ENCODE measurements at regions not wholly inside any gene's neighbourhood (a gene's known extent, or its start where the extent isn't known, plus 50 kb on each side); places are given as distances from the start of the nearest gene placed in this dataset.

- TF ChIP-seq ZNF609 (CRISPR knock-in tag; IDR thresholded peaks at IDR 0.05; ENCODE audit: borderline replicate concordance), result no peak
- TF ChIP-seq ZBTB34 (CRISPR knock-in tag; IDR thresholded peaks at IDR 0.05), result no peak
- TF ChIP-seq ZNF574 (CRISPR knock-in tag; IDR thresholded peaks at IDR 0.05), result no peak
- TF ChIP-seq, protein P1, sequence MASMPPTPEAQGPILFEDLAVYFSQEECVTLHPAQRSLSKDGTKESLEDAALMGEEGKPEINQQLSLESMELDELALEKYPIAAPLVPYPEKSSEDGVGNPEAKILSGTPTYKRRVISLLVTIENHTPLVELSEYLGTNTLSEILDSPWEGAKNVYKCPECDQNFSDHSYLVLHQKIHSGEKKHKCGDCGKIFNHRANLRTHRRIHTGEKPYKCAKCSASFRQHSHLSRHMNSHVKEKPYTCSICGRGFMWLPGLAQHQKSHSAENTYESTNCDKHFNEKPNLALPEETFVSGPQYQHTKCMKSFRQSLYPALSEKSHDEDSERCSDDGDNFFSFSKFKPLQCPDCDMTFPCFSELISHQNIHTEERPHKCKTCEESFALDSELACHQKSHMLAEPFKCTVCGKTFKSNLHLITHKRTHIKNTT (CRISPR knock-in tag; IDR thresholded peaks at IDR 0.05), result no peak
- no peak for TF ChIP-seq FOXJ3 (CRISPR knock-in tag; IDR thresholded peaks at IDR 0.05; ENCODE audit: borderline replicate concordance)
- TF ChIP-seq ZNF670 (CRISPR knock-in tag; IDR thresholded peaks at IDR 0.05; ENCODE audit: borderline replicate concordance), result no peak
- TF ChIP-seq ZUFSP (CRISPR knock-in tag; IDR thresholded peaks at IDR 0.05; ENCODE audit: borderline replicate concordance), result no peak
- TF ChIP-seq PHF21A (CRISPR knock-in tag; IDR thresholded peaks at IDR 0.05), result no peak
- TF ChIP-seq, protein P2, sequence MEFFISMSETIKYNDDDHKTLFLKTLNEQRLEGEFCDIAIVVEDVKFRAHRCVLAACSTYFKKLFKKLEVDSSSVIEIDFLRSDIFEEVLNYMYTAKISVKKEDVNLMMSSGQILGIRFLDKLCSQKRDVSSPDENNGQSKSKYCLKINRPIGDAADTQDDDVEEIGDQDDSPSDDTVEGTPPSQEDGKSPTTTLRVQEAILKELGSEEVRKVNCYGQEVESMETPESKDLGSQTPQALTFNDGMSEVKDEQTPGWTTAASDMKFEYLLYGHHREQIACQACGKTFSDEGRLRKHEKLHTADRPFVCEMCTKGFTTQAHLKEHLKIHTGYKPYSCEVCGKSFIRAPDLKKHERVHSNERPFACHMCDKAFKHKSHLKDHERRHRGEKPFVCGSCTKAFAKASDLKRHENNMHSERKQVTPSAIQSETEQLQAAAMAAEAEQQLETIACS (CRISPR knock-in tag; IDR thresholded peaks at IDR 0.05), result no peak
- no peak for TF ChIP-seq JUNB (CRISPR knock-in tag; IDR thresholded peaks at IDR 0.05; ENCODE audit: borderline replicate concordance)
Measured at GRCh38 chr4:10204401-10205058, 87.9 kb upstream of the WDR1 start (continued).
